ENCODE measurements at regions not wholly inside any gene's neighbourhood (a gene's known extent, or its start where the extent isn't known, plus 50 kb on each side); places are given as distances from the start of the nearest gene placed in this dataset.

- TF ChIP-seq POLR2AphosphoS5 (IDR thresholded peaks at IDR 0.05; ENCODE audit: borderline replicate concordance, low read depth, low read length) (no peak), EZH2 (IDR thresholded peaks at IDR 0.05) (no peak), FOXP2 (optimal IDR thresholded peaks at IDR 0.05; ENCODE audit: control extremely low read depth, extremely low read length, insufficient read depth) (no peak)
Observed at GRCh38 chr14:50052517-50052916, 63.9 kb downstream of the VCPKMT start.

All from SK-N-MC (cell line).